WI38 (cell line): ENCODE measurements at regions not wholly inside any gene's neighbourhood (a gene's known extent, or its start where the extent isn't known, plus 50 kb on each side); places are given as distances from the start of the nearest gene placed in this dataset.

Experiments
- H3K4me3 ChIP-seq: 2 replicates; pipeline ENCODE4 v1.5.1; 2011; ENCODE audit warnings: low read depth, mild to moderate bottlenecking, control low read depth, low read length
- TF ChIP-seq, protein P1 (sequence below): IDR thresholded peaks from 2 replicates; pipeline ENCODE4 v1.5.1; 2012; ENCODE audit warnings: low read depth, mild to moderate bottlenecking, control low read depth, low read length

GRCh38 chr17:70555723-70556122, 386.4 kb downstream of the KCNJ2 start:
- TF ChIP-seq, protein P1, sequence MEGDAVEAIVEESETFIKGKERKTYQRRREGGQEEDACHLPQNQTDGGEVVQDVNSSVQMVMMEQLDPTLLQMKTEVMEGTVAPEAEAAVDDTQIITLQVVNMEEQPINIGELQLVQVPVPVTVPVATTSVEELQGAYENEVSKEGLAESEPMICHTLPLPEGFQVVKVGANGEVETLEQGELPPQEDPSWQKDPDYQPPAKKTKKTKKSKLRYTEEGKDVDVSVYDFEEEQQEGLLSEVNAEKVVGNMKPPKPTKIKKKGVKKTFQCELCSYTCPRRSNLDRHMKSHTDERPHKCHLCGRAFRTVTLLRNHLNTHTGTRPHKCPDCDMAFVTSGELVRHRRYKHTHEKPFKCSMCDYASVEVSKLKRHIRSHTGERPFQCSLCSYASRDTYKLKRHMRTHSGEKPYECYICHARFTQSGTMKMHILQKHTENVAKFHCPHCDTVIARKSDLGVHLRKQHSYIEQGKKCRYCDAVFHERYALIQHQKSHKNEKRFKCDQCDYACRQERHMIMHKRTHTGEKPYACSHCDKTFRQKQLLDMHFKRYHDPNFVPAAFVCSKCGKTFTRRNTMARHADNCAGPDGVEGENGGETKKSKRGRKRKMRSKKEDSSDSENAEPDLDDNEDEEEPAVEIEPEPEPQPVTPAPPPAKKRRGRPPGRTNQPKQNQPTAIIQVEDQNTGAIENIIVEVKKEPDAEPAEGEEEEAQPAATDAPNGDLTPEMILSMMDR: no peak
- H3K4me3 ChIP-seq: no peak overlapping the region

- TF ChIP-seq, protein P1: no peak
- H3K4me3 ChIP-seq: no peak overlapping the region
Observed at GRCh38 chr17:70558821-70559220, 389.5 kb downstream of the KCNJ2 start.

- no peak overlapping the region for H3K4me3 ChIP-seq
- TF ChIP-seq, protein P1: no peak
Observed at GRCh38 chr17:70560471-70560870, 391.1 kb downstream of the KCNJ2 start.

DNA sequence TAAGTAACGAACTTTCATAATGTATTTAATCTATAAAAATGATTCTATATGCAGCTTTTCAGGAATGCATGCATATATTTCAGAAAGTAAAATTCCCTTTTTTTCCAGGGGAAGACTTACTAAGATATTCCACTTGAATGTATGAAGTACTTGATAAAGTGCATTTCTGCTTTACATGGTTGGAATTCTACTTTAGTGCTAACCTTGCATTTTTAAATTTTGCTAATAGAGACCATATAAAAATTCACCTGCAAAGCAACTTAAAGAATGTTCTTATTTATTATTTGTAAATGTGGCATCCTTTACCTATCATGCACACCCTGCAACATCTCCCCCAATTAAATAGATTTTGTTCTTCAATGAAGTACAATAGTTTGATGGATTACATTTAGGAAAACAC, 392.8 kb downstream of the KCNJ2 start:
- no peak overlapping the region for H3K4me3 ChIP-seq
- TF ChIP-seq, protein P1: no peak

GRCh38 chr17:70563281-70563820, 394.0 kb downstream of the KCNJ2 start:
- no peak overlapping the region for H3K4me3 ChIP-seq
- TF ChIP-seq, protein P1: no peak

DNA sequence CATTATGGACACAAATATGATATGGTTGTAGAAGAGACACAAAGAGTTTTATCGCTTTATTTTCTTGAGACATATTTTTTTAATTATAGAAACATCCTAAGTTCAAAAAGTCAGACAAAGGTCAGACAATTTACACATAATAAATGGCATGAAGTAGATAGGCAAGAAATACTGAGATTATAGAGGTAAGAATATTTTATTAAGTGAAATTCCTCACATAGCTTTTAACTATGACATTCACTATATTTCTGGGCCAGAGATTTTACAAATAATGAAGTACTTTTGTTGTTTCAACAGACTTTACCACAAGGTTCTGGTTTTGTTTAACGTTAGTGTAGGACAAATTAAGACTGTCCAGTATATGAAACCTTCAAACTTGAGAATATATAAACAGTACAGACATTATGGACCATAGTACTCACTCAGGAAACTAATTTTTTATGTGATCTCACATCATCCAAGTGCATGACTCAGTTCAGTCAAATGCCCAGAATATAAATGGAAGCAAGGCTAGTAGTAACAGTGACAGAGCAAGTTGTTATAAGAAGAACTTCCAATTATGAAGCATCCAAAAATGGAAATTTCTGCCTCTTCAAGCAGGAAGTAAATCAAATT, 394.8 kb downstream of the KCNJ2 start:
- TF ChIP-seq, protein P1: no peak

GRCh38 chr17:70569128-70569527, 399.8 kb downstream of the KCNJ2 start:
- no peak overlapping the region for H3K4me3 ChIP-seq
- TF ChIP-seq, protein P1: no peak

More for the DNA sequence above, 394.8 kb downstream of the KCNJ2 start:
- H3K4me3 ChIP-seq: no peak overlapping the region
